ENCODE measurements at regions not wholly inside any gene's neighbourhood (a gene's known extent, or its start where the extent isn't known, plus 50 kb on each side); places are given as distances from the start of the nearest gene placed in this dataset.

DNA sequence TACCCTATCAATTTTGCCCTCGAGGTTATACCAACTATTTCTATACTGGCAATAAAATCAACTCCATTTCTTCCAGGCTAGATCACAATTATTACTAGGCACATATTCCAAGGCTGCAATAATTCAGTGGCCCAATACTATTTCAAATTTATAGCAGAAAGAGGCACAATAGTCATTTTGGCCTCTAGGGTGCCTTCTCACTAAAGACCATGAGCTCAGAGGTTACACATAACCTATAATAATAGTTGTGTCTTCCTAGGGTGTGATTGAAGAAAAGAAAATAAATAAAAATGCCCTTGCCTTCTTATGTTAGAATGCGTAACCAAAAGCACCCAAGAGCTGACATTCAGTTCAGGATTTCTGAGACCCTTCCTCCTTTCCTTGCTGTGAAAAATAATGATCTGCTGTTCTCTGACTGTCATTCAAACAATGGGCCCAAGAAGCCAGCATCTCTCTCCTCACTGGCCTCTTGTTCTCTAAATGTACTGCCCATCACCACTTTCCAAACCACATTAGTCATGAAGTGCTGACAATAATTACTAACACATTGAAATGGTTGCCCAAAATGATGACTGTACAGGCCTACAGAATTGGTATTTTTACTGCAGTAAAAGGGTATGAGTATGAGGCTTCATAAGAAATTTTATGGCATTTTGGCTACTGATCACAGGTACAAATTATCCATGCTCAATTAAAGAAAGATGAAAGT, 244.8 kb downstream of the LRRN1 start:
- DNase-seq: no peak
- TF ChIP-seq POLR2A (IDR thresholded peaks at IDR 0.05; ENCODE audit: low read length): no peak
- TF ChIP-seq GATA1 (IDR thresholded peaks at IDR 0.05; ENCODE audit: low read depth, low read length): no peak

DNA sequence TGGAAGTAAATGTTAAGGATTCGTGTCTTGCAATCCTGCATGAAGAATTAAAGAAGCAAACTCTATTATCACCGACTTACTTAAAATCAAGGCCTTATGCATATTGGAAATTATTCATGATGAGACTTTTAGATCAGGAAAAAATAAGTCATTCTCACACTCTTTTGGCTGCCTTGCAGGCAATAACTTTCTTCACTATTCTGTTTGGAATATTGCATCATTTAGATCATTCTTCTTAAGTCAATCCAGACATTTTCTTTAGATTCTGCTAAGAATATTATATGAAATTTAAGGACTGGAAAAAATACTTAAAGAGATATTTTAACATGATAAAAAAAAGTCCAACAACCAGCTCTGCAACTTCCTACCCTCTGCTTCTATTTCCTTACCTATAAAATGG, 245.4 kb downstream of the LRRN1 start:
- no peak for DNase-seq
- TF ChIP-seq GATA1 (IDR thresholded peaks at IDR 0.05; ENCODE audit: low read depth, low read length): no peak
- no peak for TF ChIP-seq POLR2A (IDR thresholded peaks at IDR 0.05; ENCODE audit: low read length)

DNA sequence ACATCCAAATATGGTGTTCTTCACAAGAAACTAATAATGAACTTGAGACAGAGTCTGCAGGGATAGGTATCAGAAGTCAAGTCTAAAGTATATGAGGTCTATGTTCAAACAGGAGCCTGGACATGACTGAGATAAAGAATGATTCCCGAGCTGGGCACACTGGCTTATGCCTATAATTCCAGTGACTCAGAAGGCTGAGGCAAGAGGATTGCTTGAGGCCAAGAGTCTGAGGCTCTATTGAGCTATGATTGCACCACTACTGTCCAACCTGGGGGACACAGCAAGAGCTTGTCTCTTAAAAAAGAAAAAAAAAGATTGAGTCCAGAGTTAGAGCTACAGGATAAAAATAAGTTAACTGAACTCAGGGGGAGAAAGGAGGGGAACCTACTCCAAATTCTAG, 246.5 kb downstream of the LRRN1 start:
- DNase-seq: no peak
- no peak for TF ChIP-seq GATA1 (IDR thresholded peaks at IDR 0.05; ENCODE audit: low read depth, low read length)

DNA sequence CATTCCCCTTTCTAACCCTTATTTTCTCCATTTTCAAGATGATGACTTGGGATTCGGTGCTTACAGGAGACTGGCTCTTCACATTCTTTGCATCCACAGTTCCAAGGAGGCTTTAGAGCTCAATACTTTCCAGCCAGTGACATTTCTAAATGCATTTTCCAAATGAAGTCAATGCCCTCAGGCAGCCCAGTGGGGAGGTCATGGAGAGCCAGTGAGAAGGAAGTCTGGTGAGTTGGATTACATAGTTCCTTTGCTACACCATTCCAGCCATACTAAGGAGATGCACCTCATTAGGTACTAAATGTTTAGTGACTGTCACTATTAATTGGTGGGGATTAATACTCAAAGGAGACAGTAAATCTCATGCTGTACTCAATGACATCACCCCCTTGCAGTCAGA, 248.1 kb downstream of the LRRN1 start:
- no peak for DNase-seq
- TF ChIP-seq GATA1 (IDR thresholded peaks at IDR 0.05; ENCODE audit: low read depth, low read length): no peak
- TF ChIP-seq POLR2A (IDR thresholded peaks at IDR 0.05; ENCODE audit: low read length): no peak

DNA sequence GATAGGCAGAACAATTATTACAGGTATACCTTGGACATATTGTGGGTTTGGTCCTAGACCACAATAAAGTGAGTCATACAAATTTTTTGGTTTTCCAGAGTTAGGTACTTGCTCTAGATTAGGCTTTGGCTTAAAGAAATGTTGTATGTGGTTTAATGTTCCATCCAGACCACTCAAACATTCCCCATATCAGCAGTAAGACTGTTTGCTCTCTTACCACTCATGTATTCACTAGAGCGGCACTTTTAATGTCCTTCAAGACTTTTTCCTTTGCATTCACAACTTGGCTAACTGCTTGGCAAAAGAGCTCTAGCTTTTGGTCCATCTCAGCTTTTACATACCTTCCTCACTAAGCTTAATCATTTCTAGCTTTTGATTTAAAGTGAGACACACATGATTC, 250.5 kb upstream of the SETMAR start:
- no peak for DNase-seq
- TF ChIP-seq GATA1 (IDR thresholded peaks at IDR 0.05; ENCODE audit: low read depth, low read length): no peak
- TF ChIP-seq POLR2A (IDR thresholded peaks at IDR 0.05; ENCODE audit: low read length): no peak

DNA sequence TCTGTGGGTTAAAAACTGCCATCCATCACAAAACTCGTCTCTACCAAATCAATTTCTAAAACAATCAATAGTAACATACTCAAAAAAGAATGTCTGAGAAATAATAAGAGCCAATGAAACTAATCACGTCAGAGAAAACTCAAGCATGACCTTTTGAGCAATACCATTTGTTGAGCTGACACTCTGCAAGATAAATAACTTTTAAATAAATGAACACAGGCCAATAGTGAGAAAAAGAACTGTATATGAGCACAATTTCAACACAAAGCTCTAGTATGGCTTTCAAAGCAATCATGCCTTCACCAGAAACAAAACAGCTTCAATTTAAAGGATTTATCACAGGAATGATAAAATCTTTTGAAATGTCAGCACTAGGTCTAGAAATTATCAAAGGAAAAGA, 249.2 kb upstream of the SETMAR start:
- no peak for DNase-seq
- TF ChIP-seq POLR2A (IDR thresholded peaks at IDR 0.05; ENCODE audit: low read length): no peak
- TF ChIP-seq GATA1 (IDR thresholded peaks at IDR 0.05; ENCODE audit: low read depth, low read length): no peak

DNA sequence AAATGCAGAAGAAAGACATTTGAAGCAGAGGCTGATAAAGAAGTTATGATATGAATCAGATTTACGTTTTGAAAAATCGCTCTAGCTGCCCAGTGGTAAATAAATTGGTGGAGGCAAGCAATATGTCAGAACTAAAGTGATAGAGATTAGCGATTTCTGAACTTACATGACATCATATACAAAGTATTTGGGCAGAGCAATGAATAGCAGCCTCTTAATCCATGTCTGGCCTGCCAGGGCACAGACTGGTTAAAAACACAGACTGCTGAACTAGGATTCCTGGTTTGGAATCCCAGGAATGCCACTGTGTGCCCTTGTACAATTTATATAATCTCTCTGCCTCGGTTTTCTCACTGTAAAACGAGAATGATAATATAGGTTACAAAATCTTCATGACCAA, 243.1 kb upstream of the SETMAR start:
- no peak for TF ChIP-seq GATA1 (IDR thresholded peaks at IDR 0.05; ENCODE audit: low read depth, low read length)
- no peak for TF ChIP-seq POLR2A (IDR thresholded peaks at IDR 0.05; ENCODE audit: low read length)
- no peak for DNase-seq

DNA sequence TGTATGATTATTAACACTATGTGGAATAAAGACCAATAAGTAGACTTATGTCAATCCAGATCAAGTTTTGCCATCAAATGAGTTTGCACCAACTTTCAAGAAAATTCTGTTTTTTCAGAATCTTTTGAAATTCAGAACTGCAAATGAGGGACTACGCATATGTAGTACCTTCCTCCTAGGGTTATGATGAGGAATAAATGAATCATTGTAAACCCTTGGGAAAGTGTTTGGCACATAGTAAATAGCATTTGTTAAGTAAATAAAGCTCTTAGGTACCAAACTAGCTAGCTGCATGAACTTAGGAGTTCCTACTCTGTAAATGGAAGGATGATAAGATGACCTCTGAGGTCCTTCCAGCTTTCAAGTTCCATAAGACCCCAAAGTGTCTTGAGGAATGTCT, 242.6 kb upstream of the SETMAR start:
- DNase-seq: no peak
- no peak for TF ChIP-seq POLR2A (IDR thresholded peaks at IDR 0.05; ENCODE audit: low read length)
- TF ChIP-seq GATA1 (IDR thresholded peaks at IDR 0.05; ENCODE audit: low read depth, low read length): no peak

DNA sequence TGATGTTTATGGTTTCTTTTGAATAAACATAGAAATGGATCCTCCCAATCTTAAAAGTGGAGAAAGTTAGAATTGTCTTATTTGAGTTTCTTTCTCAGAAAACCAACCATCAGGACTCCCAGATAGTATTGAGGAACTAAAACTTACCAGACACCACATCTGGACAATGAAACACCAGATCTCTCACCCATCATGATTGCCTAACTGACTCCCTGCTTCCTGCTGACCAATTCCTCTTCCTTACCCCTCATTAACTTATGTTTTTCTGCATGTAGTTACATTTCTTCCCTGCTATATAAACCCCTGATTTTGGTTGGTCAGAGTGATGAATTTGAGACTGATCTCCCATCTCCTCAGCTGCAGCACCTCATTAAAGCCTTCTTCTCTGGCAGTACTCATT, 242.0 kb upstream of the SETMAR start:
- DNase-seq: no peak
- TF ChIP-seq GATA1 (IDR thresholded peaks at IDR 0.05; ENCODE audit: low read depth, low read length) (no peak), POLR2A (IDR thresholded peaks at IDR 0.05; ENCODE audit: low read length) (no peak)

DNA sequence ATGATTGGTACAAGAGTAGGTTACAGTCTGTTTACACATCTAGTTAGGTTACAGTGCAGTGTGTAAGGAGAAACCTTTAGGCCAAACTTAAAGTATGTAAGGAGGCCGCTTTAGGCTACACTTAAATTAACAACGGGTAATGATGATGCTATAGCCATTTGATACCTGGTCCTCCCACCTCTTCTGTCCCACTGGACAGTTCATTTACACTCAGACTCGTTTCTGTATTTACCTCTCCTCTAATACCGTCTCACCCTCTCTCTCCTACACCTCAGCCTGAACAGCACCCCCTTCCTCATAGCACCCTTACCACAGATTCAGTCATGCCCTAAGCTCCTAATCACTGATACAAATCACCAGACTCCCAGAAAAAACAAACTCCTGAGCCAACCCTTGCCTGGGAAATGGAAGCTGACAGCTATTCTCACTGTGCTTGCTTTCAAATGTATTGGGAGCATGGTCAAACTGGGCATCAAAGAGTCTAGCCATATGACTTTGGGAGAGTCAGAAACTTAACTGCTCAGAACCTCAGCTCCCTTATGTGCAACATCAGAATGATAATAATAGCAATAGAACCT, 241.3 kb upstream of the SETMAR start:
- TF ChIP-seq POLR2A (IDR thresholded peaks at IDR 0.05; ENCODE audit: low read length) (no peak), GATA1 (IDR thresholded peaks at IDR 0.05; ENCODE audit: low read depth, low read length) (no peak)
- no peak for DNase-seq

DNA sequence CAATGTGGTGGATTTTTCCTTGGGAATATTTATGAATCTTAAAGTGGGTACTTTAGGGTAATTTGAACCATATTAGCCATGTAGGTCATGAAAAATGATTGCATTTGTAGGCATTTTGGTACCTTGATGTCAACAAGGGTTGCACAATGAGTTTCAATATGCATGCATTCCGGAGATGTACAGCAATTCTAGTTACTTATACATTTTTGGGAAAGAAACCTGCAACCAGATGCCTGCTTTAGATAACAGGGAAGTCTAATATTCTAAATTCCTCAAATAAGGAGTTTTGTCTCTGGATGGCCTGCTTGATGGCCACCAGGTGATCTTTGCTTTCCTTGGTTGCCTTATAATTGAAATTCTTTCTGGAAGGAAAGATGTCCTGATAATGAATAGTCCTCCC, 240.5 kb upstream of the SETMAR start:
- DNase-seq: no peak
- TF ChIP-seq POLR2A (IDR thresholded peaks at IDR 0.05; ENCODE audit: low read length) (no peak), GATA1 (IDR thresholded peaks at IDR 0.05; ENCODE audit: low read depth, low read length) (no peak)

DNA sequence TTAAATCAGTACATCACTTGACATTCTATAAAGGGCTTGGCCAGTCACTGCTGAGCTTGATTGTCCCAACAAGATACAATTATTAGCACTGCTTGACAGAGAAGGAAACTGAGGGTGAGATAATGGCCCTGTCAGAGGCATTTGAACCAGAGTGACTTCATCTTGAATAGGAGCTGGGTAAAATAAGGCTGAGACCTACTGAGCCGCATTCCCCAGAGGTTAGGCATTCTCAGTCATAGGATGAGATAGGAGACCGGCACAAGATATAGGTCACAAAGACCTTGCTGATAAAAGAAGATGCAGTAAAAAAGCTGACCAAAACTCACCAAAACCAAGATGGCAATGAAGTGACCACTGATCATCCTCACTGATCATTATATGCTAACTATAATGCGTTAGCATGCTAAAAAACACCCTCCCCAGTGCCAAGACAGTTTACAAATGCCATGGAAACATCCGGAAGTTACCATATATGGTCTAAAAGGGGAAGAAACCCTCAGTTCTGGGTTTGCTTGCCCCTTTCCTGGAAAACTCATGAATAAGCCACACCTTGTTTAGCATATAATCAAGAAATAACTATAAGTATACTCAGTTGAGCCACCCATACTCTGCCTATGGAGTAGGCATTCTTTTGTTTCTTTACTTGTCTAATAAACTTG, 239.1 kb upstream of the SETMAR start:
- DNase-seq: no peak
- no peak for TF ChIP-seq GATA1 (IDR thresholded peaks at IDR 0.05; ENCODE audit: low read depth, low read length)
- TF ChIP-seq POLR2A (IDR thresholded peaks at IDR 0.05; ENCODE audit: low read length): no peak

DNA sequence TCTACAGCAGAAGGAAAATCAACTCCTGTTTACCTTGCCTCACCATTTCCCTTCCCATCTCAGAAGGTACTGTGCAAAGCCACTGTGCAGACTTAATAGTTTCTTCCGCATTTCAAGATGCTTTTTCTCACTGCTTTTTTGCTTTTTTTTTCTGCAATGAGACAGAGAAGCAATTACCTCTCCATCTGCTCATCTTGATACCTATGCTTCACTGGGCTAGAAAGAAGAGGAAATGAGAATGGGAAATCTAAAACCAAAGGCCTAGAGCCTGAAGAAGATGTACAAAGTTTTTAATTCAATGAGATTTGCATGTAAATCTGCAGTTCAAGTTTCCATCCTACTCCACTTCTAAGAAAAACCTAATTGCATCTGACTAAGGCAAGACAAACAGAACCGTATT, 238.1 kb upstream of the SETMAR start:
- no peak for TF ChIP-seq POLR2A (IDR thresholded peaks at IDR 0.05; ENCODE audit: low read length)
- no peak for TF ChIP-seq GATA1 (IDR thresholded peaks at IDR 0.05; ENCODE audit: low read depth, low read length)
- DNase-seq: no peak

DNA sequence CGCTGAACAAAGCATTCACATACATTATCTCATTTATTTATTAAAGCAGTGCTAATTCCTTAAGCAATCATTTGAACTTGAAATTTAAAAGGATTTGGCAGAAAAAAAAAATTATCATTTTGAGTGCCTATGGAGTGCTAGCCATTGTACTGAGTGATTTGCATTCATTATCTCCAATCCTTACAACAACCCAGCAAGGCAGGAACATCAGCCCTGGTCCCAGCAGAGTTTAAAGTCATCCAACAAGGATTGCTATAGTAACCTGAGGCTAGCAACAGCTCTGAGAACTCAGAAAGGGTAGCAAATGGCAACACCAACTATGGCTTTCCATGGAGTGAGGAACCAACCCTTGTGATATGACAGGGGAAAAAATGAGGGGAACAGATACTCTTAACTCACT, 237.6 kb upstream of the SETMAR start:
- DNase-seq: no peak
- TF ChIP-seq GATA1 (IDR thresholded peaks at IDR 0.05; ENCODE audit: low read depth, low read length) (no peak), POLR2A (IDR thresholded peaks at IDR 0.05; ENCODE audit: low read length) (no peak)

DNA sequence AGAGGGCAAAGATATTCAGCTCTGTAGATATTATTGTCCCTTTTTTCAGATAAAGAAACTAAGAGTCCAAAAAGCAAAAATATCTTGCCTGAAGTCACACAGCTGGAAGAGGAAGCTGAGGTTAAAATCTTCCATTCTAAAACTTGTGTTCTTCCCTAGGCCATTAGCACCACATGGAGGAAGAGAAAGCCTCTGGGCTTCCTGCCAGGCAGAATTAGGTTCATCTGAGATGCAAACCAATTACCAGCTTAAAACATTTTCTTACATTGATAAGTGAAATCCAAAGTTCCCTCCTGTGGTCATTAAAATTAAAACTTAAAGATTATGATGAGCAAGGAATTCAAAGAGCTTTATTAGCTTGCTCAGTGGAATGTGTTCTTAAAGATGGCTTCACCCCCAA, 235.3 kb upstream of the SETMAR start:
- DNase-seq: no peak
- TF ChIP-seq GATA1 (IDR thresholded peaks at IDR 0.05; ENCODE audit: low read depth, low read length): no peak
